H9 (cell line): ENCODE measurements at regions not wholly inside any gene's neighbourhood (a gene's known extent, or its start where the extent isn't known, plus 50 kb on each side); places are given as distances from the start of the nearest gene placed in this dataset.

Experiments
- DNase-seq: peaks from one replicate; pipeline ENCODE4 v3.0.0-alpha.2; 2017
- H2AFZ ChIP-seq: one replicate; pipeline ENCODE4 v1.6.1; 2013; ENCODE audit warnings: mild to moderate bottlenecking, low read length, control low read depth, moderate library complexity
- H2AK5ac ChIP-seq: 2 replicates; pipeline ENCODE4 v1.6.1; 2013; ENCODE audit warnings: low read length, control low read depth, mixed read lengths; ENCODE audit not compliant: insufficient read length
- H2BK120ac ChIP-seq: one replicate; pipeline ENCODE4 v1.6.1; 2013; ENCODE audit warnings: low read depth, mild to moderate bottlenecking, low read length, control low read depth, inconsistent platforms; ENCODE audit not compliant: poor library complexity, severe bottlenecking
- H2BK12ac ChIP-seq: 2 replicates; pipeline ENCODE4 v1.6.1; 2013; ENCODE audit warnings: low read length, control low read depth, mixed read lengths, low read depth; ENCODE audit not compliant: insufficient read length
- H2BK15ac ChIP-seq: 2 replicates; pipeline ENCODE4 v1.6.1; 2013; ENCODE audit warnings: low read depth, low read length, control low read depth
- H2BK20ac ChIP-seq: one replicate; pipeline ENCODE4 v1.6.1; 2013; ENCODE audit warnings: low read depth, mild to moderate bottlenecking, low read length, control low read depth, inconsistent platforms; ENCODE audit not compliant: poor library complexity, severe bottlenecking
- H2BK5ac ChIP-seq: 2 replicates; pipeline ENCODE4 v1.6.1; 2013; ENCODE audit warnings: low read length, control low read depth, mixed read lengths; ENCODE audit not compliant: insufficient read length
- H3K14ac ChIP-seq: 2 replicates; pipeline ENCODE4 v1.6.1; 2013; ENCODE audit warnings: low read length, control low read depth; ENCODE audit not compliant: insufficient read depth
- H3K18ac ChIP-seq: 2 replicates; pipeline ENCODE4 v1.6.1; 2013; ENCODE audit warnings: low read depth, mild to moderate bottlenecking, mixed read lengths, low read length, control low read depth; ENCODE audit not compliant: insufficient read length
- H3K23ac ChIP-seq: 2 replicates; pipeline ENCODE4 v1.6.1; 2013; ENCODE audit warnings: low read length, control low read depth, mixed read lengths, low read depth; ENCODE audit not compliant: insufficient read length
- H3K23me2 ChIP-seq: 2 replicates; pipeline ENCODE4 v1.6.1; 2013; ENCODE audit warnings: low read depth, mild to moderate bottlenecking, mixed read lengths, low read length, control low read depth; ENCODE audit not compliant: insufficient read length, poor library complexity, severe bottlenecking
- H3K27ac ChIP-seq: 2 replicates; pipeline ENCODE4 v1.5.1; 2013; ENCODE audit warnings: low read length, control low read depth, mixed read lengths, low read depth; ENCODE audit not compliant: insufficient read length
- H3K27me3 ChIP-seq: 2 replicates; pipeline ENCODE4 v1.6.1; 2013; ENCODE audit warnings: low read length, control low read depth, inconsistent platforms; ENCODE audit not compliant: insufficient read depth
- H3K4ac ChIP-seq: 2 replicates; pipeline ENCODE4 v1.6.1; 2013; ENCODE audit warnings: low read depth, mild to moderate bottlenecking, control low read depth, inconsistent platforms, low read length, moderate library complexity
- H3K4me1 ChIP-seq: 2 replicates; pipeline ENCODE4 v1.6.1; 2013; ENCODE audit warnings: low read length, control low read depth, inconsistent platforms; ENCODE audit not compliant: insufficient read depth
- H3K4me2 ChIP-seq: 2 replicates; pipeline ENCODE4 v1.6.1; 2013; ENCODE audit warnings: low read length, control low read depth, mixed read lengths; ENCODE audit not compliant: insufficient read length, insufficient read depth
- H3K56ac ChIP-seq: 2 replicates; pipeline ENCODE4 v1.6.1; 2013; ENCODE audit warnings: low read depth, mild to moderate bottlenecking, mixed read lengths, low read length, control low read depth; ENCODE audit not compliant: insufficient read length
- H3K79me1 ChIP-seq: 2 replicates; pipeline ENCODE4 v1.6.1; 2013; ENCODE audit warnings: low read depth, mild to moderate bottlenecking, moderate library complexity, low read length, control low read depth, inconsistent platforms; ENCODE audit not compliant: insufficient read depth, poor library complexity, severe bottlenecking
- H3K79me2 ChIP-seq: 2 replicates; pipeline ENCODE4 v1.6.1; 2013; ENCODE audit warnings: low read length, control low read depth, inconsistent platforms; ENCODE audit not compliant: insufficient read depth
- H3K9ac ChIP-seq: 2 replicates; pipeline ENCODE4 v1.6.1; 2013; ENCODE audit warnings: low read length, control low read depth, mixed read lengths; ENCODE audit not compliant: insufficient read length; ENCODE audit errors: extremely low read depth
- H3K9me3 ChIP-seq: one replicate; pipeline ENCODE4 v1.6.1; 2013; ENCODE audit warnings: low read depth, low read length, inconsistent platforms; ENCODE audit not compliant: control insufficient read depth
- H3T11ph ChIP-seq: one replicate; pipeline ENCODE4 v1.6.1; 2013; ENCODE audit warnings: mild to moderate bottlenecking, low read length, control low read depth, inconsistent platforms
- H4K20me1 ChIP-seq: one replicate; pipeline ENCODE4 v1.6.1; 2013; ENCODE audit not compliant: control insufficient read depth, insufficient read length, insufficient read depth
- H4K5ac ChIP-seq: 2 replicates; pipeline ENCODE4 v1.6.1; 2013; ENCODE audit warnings: low read depth, mild to moderate bottlenecking, mixed read lengths, low read length, control low read depth; ENCODE audit not compliant: insufficient read length
- H4K8ac ChIP-seq: replicated peaks from 2 replicates; pipeline ENCODE4 v1.6.1; 2013; ENCODE audit warnings: low read length, control low read depth, mixed read lengths, low read depth; ENCODE audit not compliant: insufficient read length
- H4K91ac ChIP-seq: 2 replicates; pipeline ENCODE4 v1.6.1; 2013; ENCODE audit warnings: low read depth, mild to moderate bottlenecking, moderate library complexity, mixed read lengths, low read length, control low read depth; ENCODE audit not compliant: insufficient read length
- H3K27ac Mint-ChIP-seq, 3 experiments: 2 replicates in 2 of 3; 3 replicates in 1 of 3; pipeline ENCODE4 v1.8.0; 2020 to 2021; ENCODE audit warnings: mixed read lengths in 3 of 3, mild to moderate bottlenecking in 1 of 3, moderate library complexity in 1 of 3
- H3K27me3 Mint-ChIP-seq: 2 replicates; pipeline ENCODE4 v1.8.0; 2021; ENCODE audit warnings: low read depth, mild to moderate bottlenecking, moderate library complexity, mixed read lengths
- H3K36me3 Mint-ChIP-seq, 3 experiments: 2 replicates in 2 of 3; 3 replicates in 1 of 3; pipeline ENCODE4 v1.8.0; 2020 to 2021; ENCODE audit warnings: low read depth in 3 of 3, mixed read lengths in 3 of 3; ENCODE audit not compliant: insufficient read depth in 1 of 3
- H3K4me1 Mint-ChIP-seq, 2 experiments: 2 replicates each; pipeline ENCODE4 v1.8.0; 2020; ENCODE audit warnings: mixed read lengths in 2 of 2
- H3K4me3 Mint-ChIP-seq, 2 experiments: 2 replicates in 1 of 2; 3 replicates in 1 of 2; pipeline ENCODE4 v1.8.0; 2020 to 2021; ENCODE audit warnings: mild to moderate bottlenecking in 2 of 2, mixed read lengths in 2 of 2, moderate library complexity in 1 of 2
- H3K9me3 Mint-ChIP-seq, 2 experiments: 2 replicates in 1 of 2; 3 replicates in 1 of 2; pipeline ENCODE4 v1.8.0; 2020; ENCODE audit warnings: mild to moderate bottlenecking in 2 of 2, mixed read lengths in 2 of 2, moderate library complexity in 1 of 2
- CTCF ChIP-seq: fragments of 200-600 bp; sonication (generic); conservative IDR thresholded peaks from 3 replicates; pipeline ENCODE4 v1.8.0; 2021; ENCODE audit warnings: antibody characterized with exemption, mild to moderate bottlenecking
- WGBS: extraction: QIAGEN DNeasy Blood & Tissue Kit; methylation state at CpG from one replicate; pipeline ENCODE4 v1.1.7; 2013; ENCODE audit warnings: missing lambda C conversion rate, low lambda C conversion rate, mixed read lengths; ENCODE audit not compliant: insufficient read length; ENCODE audit errors: extremely low coverage; 5-methylcytosine and 5-hydroxymethylcytosine counted together

GRCh38 chr6:150664091-150664490 is 64.4 kb downstream of the PLEKHG1 start:
- WGBS: no CpG with 5 or more reads among the region's 3 CpGs
- H3K27ac Mint-ChIP-seq: no peak overlapping the region
- no peak overlapping the region for H3K23ac ChIP-seq

More at GRCh38 chr6:150664091-150664490, 64.4 kb downstream of the PLEKHG1 start:
- Histone ChIP-seq H3K14ac (no peak overlapping the region), H2AFZ (no peak overlapping the region), H3K79me2 (no peaks in the 10 kb centered on the region), H3K56ac (no peak overlapping the region), H4K20me1 (no peaks in the 10 kb centered on the region), H2BK15ac (no peak overlapping the region), H2BK20ac (no peak overlapping the region), H3K27me3 (no peaks in the 10 kb centered on the region), H2BK120ac (no peak overlapping the region), H4K91ac (no peak overlapping the region), H3K79me1 (no peaks in the 10 kb centered on the region), H3K18ac (no peak overlapping the region), H3K9me3 (no peaks in the 10 kb centered on the region), H4K5ac (no peak overlapping the region), H3K4me2 (no peak overlapping the region), H3K23me2 (no peaks in the 10 kb centered on the region), H3T11ph (no peak overlapping the region), H3K9ac (no peak overlapping the region), H3K27ac (no peak overlapping the region), H2BK5ac (no peak overlapping the region), H4K8ac (no peak overlapping the region), H2AK5ac (no peak overlapping the region), H3K4ac (no peak overlapping the region), H2BK12ac (no peak overlapping the region), H3K4me1 (no peaks in the 10 kb centered on the region)
- no peak for TF ChIP-seq CTCF
- Mint-ChIP-seq H3K9me3 (no peaks in the 10 kb centered on the region), H3K36me3 (no peaks in the 10 kb centered on the region), H3K4me3 (no peak overlapping the region), H3K27me3 (no peaks in the 10 kb centered on the region), H3K4me1 (peaks cover 2 to 4% of the 10 kb centered on the region in 2 experiments; a peak in 3 of 4 replicates)
- no peak for DNase-seq
